ENCODE measurements at regions not wholly inside any gene's neighbourhood (a gene's known extent, or its start where the extent isn't known, plus 50 kb on each side); places are given as distances from the start of the nearest gene placed in this dataset.

DNA sequence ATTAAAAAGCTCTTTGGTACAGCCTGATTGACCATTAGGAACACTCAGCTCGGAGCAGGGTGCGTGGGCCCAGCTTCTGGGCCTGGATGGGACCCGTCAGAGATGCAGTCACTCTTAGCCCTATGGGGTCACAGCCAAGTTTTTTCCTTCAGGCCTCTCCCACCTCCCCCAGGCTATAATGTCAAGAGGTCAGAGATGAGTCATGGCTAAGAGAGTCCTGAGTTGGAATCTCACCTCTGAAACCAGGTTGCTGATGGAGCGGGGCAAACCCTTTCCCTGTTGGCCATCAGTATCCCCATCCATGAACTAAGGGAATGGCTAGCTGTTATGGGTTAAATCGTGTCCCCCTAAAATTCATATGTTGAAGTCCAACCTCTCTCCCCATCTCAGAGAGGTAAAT is 195.9 kb upstream of the POU3F1 start:
- no peaks in the 10 kb centered on the region for H3F3A ChIP-seq (ENCODE audit: insufficient read depth, low read length)
- H3K27ac ChIP-seq (ENCODE audit: low read depth, low read length, poor library complexity, severe bottlenecking): no peak overlapping the region
- H3K79me2 ChIP-seq (ENCODE audit: insufficient read depth, low read length): no peaks in the 10 kb centered on the region
- no peak overlapping the region for H3K4me3 ChIP-seq (ENCODE audit: low read depth, low read length, poor library complexity, severe bottlenecking)
- H3K9me2 ChIP-seq (ENCODE audit: low read depth, low read length): no peaks in the 10 kb centered on the region
- H4K20me1 ChIP-seq (ENCODE audit: insufficient read depth, low read length): no peaks in the 10 kb centered on the region
- no peaks in the 10 kb centered on the region for H3K9me3 ChIP-seq (ENCODE audit: low read length)
- TF ChIP-seq, protein P1, sequence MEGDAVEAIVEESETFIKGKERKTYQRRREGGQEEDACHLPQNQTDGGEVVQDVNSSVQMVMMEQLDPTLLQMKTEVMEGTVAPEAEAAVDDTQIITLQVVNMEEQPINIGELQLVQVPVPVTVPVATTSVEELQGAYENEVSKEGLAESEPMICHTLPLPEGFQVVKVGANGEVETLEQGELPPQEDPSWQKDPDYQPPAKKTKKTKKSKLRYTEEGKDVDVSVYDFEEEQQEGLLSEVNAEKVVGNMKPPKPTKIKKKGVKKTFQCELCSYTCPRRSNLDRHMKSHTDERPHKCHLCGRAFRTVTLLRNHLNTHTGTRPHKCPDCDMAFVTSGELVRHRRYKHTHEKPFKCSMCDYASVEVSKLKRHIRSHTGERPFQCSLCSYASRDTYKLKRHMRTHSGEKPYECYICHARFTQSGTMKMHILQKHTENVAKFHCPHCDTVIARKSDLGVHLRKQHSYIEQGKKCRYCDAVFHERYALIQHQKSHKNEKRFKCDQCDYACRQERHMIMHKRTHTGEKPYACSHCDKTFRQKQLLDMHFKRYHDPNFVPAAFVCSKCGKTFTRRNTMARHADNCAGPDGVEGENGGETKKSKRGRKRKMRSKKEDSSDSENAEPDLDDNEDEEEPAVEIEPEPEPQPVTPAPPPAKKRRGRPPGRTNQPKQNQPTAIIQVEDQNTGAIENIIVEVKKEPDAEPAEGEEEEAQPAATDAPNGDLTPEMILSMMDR (IDR thresholded peaks at IDR 0.05; ENCODE audit: low read length): no peak
- TF ChIP-seq EZH2 (IDR thresholded peaks at IDR 0.05; ENCODE audit: borderline replicate concordance, low read length): no peak
- peaks cover 2% of the 10 kb centered on the region; the same call in 1 of the 2 replicates for H3K27me3 ChIP-seq (ENCODE audit: insufficient read depth, low read length)
- no peaks in the 10 kb centered on the region for H3K4me1 ChIP-seq (ENCODE audit: insufficient read depth, low read length, severe bottlenecking)
- no peak overlapping the region for H2AFZ ChIP-seq (ENCODE audit: low read length)
- no peak overlapping the region for H3K9ac ChIP-seq (ENCODE audit: low read length)
- H3K4me2 ChIP-seq (ENCODE audit: low read length): no peak overlapping the region
- no peaks in the 10 kb centered on the region for H3K36me3 ChIP-seq (ENCODE audit: insufficient read depth, low read length)

DNA sequence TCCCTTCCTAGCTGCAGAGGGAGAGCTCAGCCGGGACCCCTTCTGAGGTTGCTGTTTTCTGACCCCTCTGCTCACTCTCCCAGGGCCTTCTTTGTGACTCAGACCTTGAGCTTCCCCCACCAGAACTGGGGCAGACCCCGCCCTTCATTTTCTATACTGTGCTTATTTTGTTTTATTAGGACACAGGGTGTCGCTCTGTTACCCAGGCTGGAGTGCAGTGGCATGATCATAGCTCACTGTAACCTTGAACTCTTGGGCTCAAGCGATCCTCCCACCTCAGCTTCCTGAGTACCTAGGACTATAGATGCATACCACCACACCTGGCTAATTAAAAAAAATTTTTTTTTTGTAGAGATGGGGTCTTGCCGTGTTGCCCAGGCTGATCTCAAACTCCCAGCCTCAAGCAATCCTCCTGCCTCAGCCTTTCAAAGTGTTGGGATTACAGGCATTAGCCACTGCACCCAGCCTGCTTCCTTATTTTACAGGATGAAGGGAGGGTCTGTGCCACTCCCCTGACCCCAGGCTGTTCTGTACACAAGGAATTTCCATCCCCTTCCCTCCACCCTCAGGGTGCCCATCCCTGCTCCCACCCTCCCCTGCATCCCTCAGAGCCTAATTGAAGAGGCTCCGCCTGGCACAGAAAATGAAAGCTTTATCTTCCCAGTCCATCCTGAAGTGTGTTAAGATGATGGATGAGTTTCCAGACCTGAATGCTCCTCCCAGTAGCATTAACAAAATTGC is 195.2 kb upstream of the POU3F1 start:
- Histone ChIP-seq H2AFZ (ENCODE audit: low read length) (no peak overlapping the region), H3K4me1 (ENCODE audit: insufficient read depth, low read length, severe bottlenecking) (no peaks in the 10 kb centered on the region), H3K27me3 (ENCODE audit: insufficient read depth, low read length) (no peaks in the 10 kb centered on the region), H3K4me2 (ENCODE audit: low read length) (no peak overlapping the region), H3K9me3 (ENCODE audit: low read length) (no peaks in the 10 kb centered on the region), H3K9ac (ENCODE audit: low read length) (no peak overlapping the region), H4K20me1 (ENCODE audit: insufficient read depth, low read length) (no peaks in the 10 kb centered on the region), H3F3A (ENCODE audit: insufficient read depth, low read length) (no peaks in the 10 kb centered on the region), H3K4me3 (ENCODE audit: low read depth, low read length, poor library complexity, severe bottlenecking) (no peak overlapping the region), H3K36me3 (ENCODE audit: insufficient read depth, low read length) (no peaks in the 10 kb centered on the region), H3K79me2 (ENCODE audit: insufficient read depth, low read length) (no peaks in the 10 kb centered on the region), H3K9me2 (ENCODE audit: low read depth, low read length) (no peaks in the 10 kb centered on the region), H3K27ac (ENCODE audit: low read depth, low read length, poor library complexity, severe bottlenecking) (no peak overlapping the region)
- TF ChIP-seq, protein P1 (IDR thresholded peaks at IDR 0.05; ENCODE audit: low read length): 0 out of 2 replicates have a peak, but pooled peaks have one; percentile 5
- TF ChIP-seq EZH2 (IDR thresholded peaks at IDR 0.05; ENCODE audit: borderline replicate concordance, low read length): no peak

DNA sequence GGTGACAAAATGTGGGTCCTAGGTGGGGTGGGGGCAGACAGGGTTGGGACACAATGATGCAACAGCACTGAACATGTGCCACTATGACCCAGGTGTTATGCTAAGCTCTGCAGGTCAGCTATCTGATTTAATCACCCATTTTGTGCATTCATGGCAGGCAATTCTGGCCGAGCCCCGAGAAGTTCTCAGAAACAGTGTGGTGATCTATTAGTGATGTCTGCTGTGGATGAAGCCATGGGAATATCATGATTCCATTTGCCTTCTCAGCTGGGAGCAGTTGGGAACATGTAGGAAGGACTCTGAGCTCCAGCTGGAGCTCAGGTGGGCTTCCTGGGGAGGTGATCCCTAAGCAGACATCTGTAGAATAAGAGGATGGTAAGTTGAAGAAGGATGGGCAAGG is 194.0 kb upstream of the POU3F1 start:
- no peaks in the 10 kb centered on the region for H3F3A ChIP-seq (ENCODE audit: insufficient read depth, low read length)
- H4K20me1 ChIP-seq (ENCODE audit: insufficient read depth, low read length): no peaks in the 10 kb centered on the region
- H2AFZ ChIP-seq (ENCODE audit: low read length): no peak overlapping the region
- no peaks in the 10 kb centered on the region for H3K36me3 ChIP-seq (ENCODE audit: insufficient read depth, low read length)
- H3K4me3 ChIP-seq (ENCODE audit: low read depth, low read length, poor library complexity, severe bottlenecking): no peak overlapping the region
- H3K4me2 ChIP-seq (ENCODE audit: low read length): no peak overlapping the region
- H3K9me2 ChIP-seq (ENCODE audit: low read depth, low read length): no peaks in the 10 kb centered on the region
- no peak overlapping the region for H3K9ac ChIP-seq (ENCODE audit: low read length)
- H3K9me3 ChIP-seq (ENCODE audit: low read length): no peaks in the 10 kb centered on the region
- H3K79me2 ChIP-seq (ENCODE audit: insufficient read depth, low read length): no peaks in the 10 kb centered on the region
- no peak for TF ChIP-seq EZH2 (IDR thresholded peaks at IDR 0.05; ENCODE audit: borderline replicate concordance, low read length)
- TF ChIP-seq, protein P1 (IDR thresholded peaks at IDR 0.05; ENCODE audit: low read length): no peak
- no peak overlapping the region for H3K27ac ChIP-seq (ENCODE audit: low read depth, low read length, poor library complexity, severe bottlenecking)
- H3K27me3 ChIP-seq (ENCODE audit: insufficient read depth, low read length): no peaks in the 10 kb centered on the region
- H3K4me1 ChIP-seq (ENCODE audit: insufficient read depth, low read length, severe bottlenecking): no peaks in the 10 kb centered on the region

All from OCI-LY1 (cell line).